Cardiac muscle cell (in vitro differentiated cells and primary cell): ENCODE measurements at regions not wholly inside any gene's neighbourhood (a gene's known extent, or its start where the extent isn't known, plus 50 kb on each side); places are given as distances from the start of the nearest gene placed in this dataset.

Experiments used
- DNase-seq, 2 donors: peaks; one replicate each; pipeline versions ENCODE4 v3.0.0 to v3.0.0-alpha.2; 2010 to 2017; ENCODE audit warnings: low read depth in 1 of 2, low spot score in 1 of 2
- H3K27ac ChIP-seq: fragments of 200-600 bp; sonication (generic); 2 replicates; pipeline ENCODE4 v1.5.1; 2016
- H3K27me3 ChIP-seq: fragments of 200-600 bp; sonication (generic); 2 replicates; pipeline ENCODE4 v1.6.0; 2016; ENCODE audit warnings: control low read depth
- H3K36me3 ChIP-seq: fragments of 200-600 bp; sonication (generic); 2 replicates; pipeline ENCODE4 v1.5.1; 2016; ENCODE audit warnings: control low read depth
- H3K4me1 ChIP-seq: fragments of 200-600 bp; sonication (generic); 2 replicates; pipeline ENCODE4 v1.8.1; 2017; ENCODE audit warnings: low read depth, mild to moderate bottlenecking, mixed run types
- H3K4me3 ChIP-seq: fragments of 200-600 bp; sonication (generic); 2 replicates; pipeline ENCODE4 v1.5.1; 2016; ENCODE audit warnings: mild to moderate bottlenecking
- H3K9me3 ChIP-seq: fragments of 200-600 bp; sonication (generic); 2 replicates; pipeline ENCODE4 v1.5.1; 2017; ENCODE audit warnings: low read depth, mild to moderate bottlenecking, control low read depth
- TF ChIP-seq, protein P1 (sequence below): IDR thresholded peaks from 2 replicates; pipeline ENCODE4 v1.5.1; 2012; ENCODE audit warnings: low read depth, mild to moderate bottlenecking, low read length

GRCh38 chrX:1781766-1782165 lies 166.9 kb downstream of the ASMT start:
- TF ChIP-seq, protein P1, sequence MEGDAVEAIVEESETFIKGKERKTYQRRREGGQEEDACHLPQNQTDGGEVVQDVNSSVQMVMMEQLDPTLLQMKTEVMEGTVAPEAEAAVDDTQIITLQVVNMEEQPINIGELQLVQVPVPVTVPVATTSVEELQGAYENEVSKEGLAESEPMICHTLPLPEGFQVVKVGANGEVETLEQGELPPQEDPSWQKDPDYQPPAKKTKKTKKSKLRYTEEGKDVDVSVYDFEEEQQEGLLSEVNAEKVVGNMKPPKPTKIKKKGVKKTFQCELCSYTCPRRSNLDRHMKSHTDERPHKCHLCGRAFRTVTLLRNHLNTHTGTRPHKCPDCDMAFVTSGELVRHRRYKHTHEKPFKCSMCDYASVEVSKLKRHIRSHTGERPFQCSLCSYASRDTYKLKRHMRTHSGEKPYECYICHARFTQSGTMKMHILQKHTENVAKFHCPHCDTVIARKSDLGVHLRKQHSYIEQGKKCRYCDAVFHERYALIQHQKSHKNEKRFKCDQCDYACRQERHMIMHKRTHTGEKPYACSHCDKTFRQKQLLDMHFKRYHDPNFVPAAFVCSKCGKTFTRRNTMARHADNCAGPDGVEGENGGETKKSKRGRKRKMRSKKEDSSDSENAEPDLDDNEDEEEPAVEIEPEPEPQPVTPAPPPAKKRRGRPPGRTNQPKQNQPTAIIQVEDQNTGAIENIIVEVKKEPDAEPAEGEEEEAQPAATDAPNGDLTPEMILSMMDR: no peak
- DNase-seq: no peak
- H3K4me1 ChIP-seq: no peaks in the 10 kb centered on the region
- H3K9me3 ChIP-seq: no peaks in the 10 kb centered on the region
- no peak overlapping the region for H3K4me3 ChIP-seq
- H3K27me3 ChIP-seq: no peaks in the 10 kb centered on the region
- no peak overlapping the region for H3K27ac ChIP-seq
- no peaks in the 10 kb centered on the region for H3K36me3 ChIP-seq

DNA sequence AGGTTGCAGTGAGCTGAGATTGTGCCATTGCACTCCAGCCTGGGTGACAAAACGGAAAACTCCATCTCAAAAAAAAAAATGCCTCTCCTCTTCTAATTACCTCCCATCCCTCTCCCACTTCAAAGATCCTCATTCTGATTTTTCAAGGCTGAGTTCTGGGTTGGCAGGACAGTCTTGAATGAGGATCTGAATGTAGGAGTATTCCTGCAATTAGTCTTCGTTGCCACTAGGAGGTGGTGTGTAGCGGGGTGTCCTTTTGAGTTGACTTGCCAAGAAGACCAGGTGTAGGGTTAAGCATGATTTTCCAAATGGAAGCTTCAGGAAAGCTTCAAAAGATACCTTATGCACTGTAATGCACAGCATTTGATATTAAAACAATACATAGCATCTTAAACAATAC lies 169.9 kb downstream of the ASMT start:
- DNase-seq: no peak
- no peak overlapping the region for H3K4me3 ChIP-seq
- H3K4me1 ChIP-seq: no peaks in the 10 kb centered on the region
- no peaks in the 10 kb centered on the region for H3K36me3 ChIP-seq
- H3K27me3 ChIP-seq: no peaks in the 10 kb centered on the region
- no peaks in the 10 kb centered on the region for H3K9me3 ChIP-seq
- TF ChIP-seq, protein P1: no peak
- H3K27ac ChIP-seq: no peak overlapping the region

DNA sequence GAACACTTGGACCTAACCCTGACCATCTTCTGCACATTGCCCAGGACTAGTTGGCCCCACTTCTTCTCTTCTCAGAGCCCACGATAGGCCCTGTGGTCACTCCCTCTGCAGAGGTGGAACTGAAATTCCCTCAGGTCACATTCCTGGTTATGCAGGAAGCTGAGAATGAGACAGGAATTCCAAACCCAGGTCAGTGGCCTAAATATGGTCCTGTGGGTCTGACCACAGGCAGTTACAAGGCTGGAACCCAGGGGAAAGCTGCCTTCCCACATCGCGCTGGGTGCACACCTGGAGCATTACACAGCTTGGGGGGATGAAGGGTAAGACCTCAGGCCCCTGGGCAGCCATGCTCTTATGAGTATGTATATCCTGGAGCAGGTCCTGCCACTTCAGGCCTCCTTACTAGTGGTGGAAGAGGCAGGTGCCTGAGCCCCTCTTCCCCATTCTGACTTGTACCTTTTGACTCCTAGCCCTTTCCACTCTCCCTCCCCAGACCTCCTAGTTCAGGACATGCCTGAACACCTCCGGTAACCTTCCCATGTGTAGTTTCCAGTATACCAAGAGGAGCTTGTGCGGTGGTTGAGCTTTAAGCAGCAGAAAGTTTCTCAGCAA lies 173.5 kb downstream of the ASMT start:
- H3K9me3 ChIP-seq: no peaks in the 10 kb centered on the region
- DNase-seq: no peak

GRCh38 chrX:1792636-1793035 lies 177.8 kb downstream of the ASMT start:
- H3K9me3 ChIP-seq: no peaks in the 10 kb centered on the region
- H3K36me3 ChIP-seq: no peaks in the 10 kb centered on the region
- DNase-seq: no peak
- no peak overlapping the region for H3K4me3 ChIP-seq
- TF ChIP-seq, protein P1: no peak
- no peaks in the 10 kb centered on the region for H3K4me1 ChIP-seq
- H3K27ac ChIP-seq: no peak overlapping the region
- no peaks in the 10 kb centered on the region for H3K27me3 ChIP-seq

More for the DNA sequence above, 173.5 kb downstream of the ASMT start:
- H3K4me1 ChIP-seq: no peaks in the 10 kb centered on the region
- H3K4me3 ChIP-seq: no peak overlapping the region
- H3K27me3 ChIP-seq: no peaks in the 10 kb centered on the region
- H3K27ac ChIP-seq: no peak overlapping the region
- H3K36me3 ChIP-seq: no peaks in the 10 kb centered on the region
- TF ChIP-seq, protein P1: no peak

- Histone ChIP-seq H3K4me1 (no peaks in the 10 kb centered on the region), H3K27me3 (no peaks in the 10 kb centered on the region), H3K36me3 (no peaks in the 10 kb centered on the region), H3K4me3 (no peak overlapping the region), H3K27ac (no peak overlapping the region), H3K9me3 (no peaks in the 10 kb centered on the region)
- TF ChIP-seq, protein P1: no peak
- no peak for DNase-seq
Measured at GRCh38 chrX:1794586-1794985, 179.7 kb downstream of the ASMT start.
